Left ventricle myocardium superior (tissue), 1 donor: ENCODE measurements at regions not wholly inside any gene's neighbourhood (a gene's known extent, or its start where the extent isn't known, plus 50 kb on each side); places are given as distances from the start of the nearest gene placed in this dataset.
A peak's percentile ranks its signal among the peaks of the same experiment; 100 is the strongest.

ENCODE experiments used
- ATAC-seq: fragments of 200-7000 bp; cut with Tn5 transposase; one replicate; pipeline ENCODE4 v1.9.1; 2020; ENCODE audit warnings: mild to moderate bottlenecking, moderate library complexity
- DNase-seq: peaks from one replicate; pipeline ENCODE4 v3.0.0-alpha.2; 2020
- intact Hi-C: fragments of 100-400 bp; cut with micrococcal nuclease; formaldehyde crosslinking; loops from one replicate; pipeline ENCODE4 v1.11.0; 2022
- donor health status: DM: no; HTN: yes; CAD: no; lungs with severe emphysema.

- intact Hi-C loops: no loop called here
Observed at GRCh38 chr18:68472701-68473295, 242.1 kb downstream of the TMX3 start.

GRCh38 chr18:68469049-68469625, 245.8 kb downstream of the TMX3 start:
- DNase-seq (no peak), ATAC-seq (no peak)
- intact Hi-C loops: no loop called here

More at GRCh38 chr18:68472701-68473295, 242.1 kb downstream of the TMX3 start:
- DNase-seq (no peak), ATAC-seq (no peak)

GRCh38 chr18:68467957-68468356, 247.0 kb downstream of the TMX3 start:
- intact Hi-C loops: no loop called here
- DNase-seq (no peak), ATAC-seq (no peak)

GRCh38 chr18:68467329-68467728, 247.6 kb downstream of the TMX3 start:
- no peak for DNase-seq
- ATAC-seq: no peak
- intact Hi-C loops: no loop called here

- intact Hi-C loops: no loop called here
- DNase-seq (no peak), ATAC-seq (no peak)
Observed at GRCh38 chr18:68466672-68467071, 248.2 kb downstream of the TMX3 start.

- ATAC-seq (no peak), DNase-seq (no peak)
- intact Hi-C loops: no loop called here
Observed at GRCh38 chr18:68462766-68463165, 252.1 kb downstream of the TMX3 start.

GRCh38 chr18:68462148-68462547, 252.8 kb downstream of the TMX3 start:
- DNase-seq (no peak), ATAC-seq (no peak)
- intact Hi-C loops: no loop called here

GRCh38 chr18:68461481-68462018, 253.4 kb downstream of the TMX3 start:
- ATAC-seq: no peak
- intact Hi-C loops: no loop called here
- DNase-seq: no peak

GRCh38 chr18:68459968-68460367, 254.9 kb downstream of the TMX3 start:
- intact Hi-C loops: no loop called here
- no peak for ATAC-seq
- no peak for DNase-seq

GRCh38 chr18:68456985-68457384, 257.9 kb downstream of the TMX3 start:
- ATAC-seq: no peak
- intact Hi-C loops: no loop called here
- no peak for DNase-seq

GRCh38 chr18:68455229-68455603, 259.7 kb downstream of the TMX3 start:
- intact Hi-C loops: no loop called here
- DNase-seq (no peak), ATAC-seq (peak; percentile 30)

GRCh38 chr18:68454511-68455228, 260.2 kb downstream of the TMX3 start:
- intact Hi-C loops: no loop called here
- ATAC-seq: peak; percentile 77
- DNase-seq: no peak

- intact Hi-C loops: no loop called here
- no peak for ATAC-seq
Observed at GRCh38 chr18:68449292-68449691, 265.6 kb downstream of the TMX3 start.

GRCh38 chr18:68448736-68449135, 266.2 kb downstream of the TMX3 start:
- DNase-seq (no peak), ATAC-seq (no peak)
- intact Hi-C loops: no loop called here

More at GRCh38 chr18:68449292-68449691, 265.6 kb downstream of the TMX3 start:
- no peak for DNase-seq

- ATAC-seq (no peak), DNase-seq (no peak)
- intact Hi-C loops: no loop called here
Observed at GRCh38 chr18:68447286-68447685, 267.6 kb downstream of the TMX3 start.

- ATAC-seq (no peak), DNase-seq (no peak)
- intact Hi-C loops: no loop called here
Observed at GRCh38 chr18:68445668-68446426, 269.1 kb downstream of the TMX3 start.

- ATAC-seq (no peak), DNase-seq (no peak)
- intact Hi-C loops: no loop called here
Observed at GRCh38 chr18:68445136-68445535, 269.8 kb downstream of the TMX3 start.

- no peak for DNase-seq
- intact Hi-C loops: no loop called here
Observed at GRCh38 chr18:68441241-68441640, 273.7 kb downstream of the TMX3 start.

GRCh38 chr18:68440433-68440832, 274.5 kb downstream of the TMX3 start:
- no peak for ATAC-seq
- intact Hi-C loops: no loop called here
- no peak for DNase-seq

More at GRCh38 chr18:68441241-68441640, 273.7 kb downstream of the TMX3 start:
- no peak for ATAC-seq

GRCh38 chr18:68439642-68440041, 275.3 kb downstream of the TMX3 start:
- DNase-seq (no peak), ATAC-seq (peak; percentile 79)
- intact Hi-C loops: no loop called here
